Body of pancreas (tissue), 4 donors: ENCODE measurements at regions not wholly inside any gene's neighbourhood (a gene's known extent, or its start where the extent isn't known, plus 50 kb on each side); places are given as distances from the start of the nearest gene placed in this dataset.

Source experiments
- POLR2A ChIP-seq, 3 donors: fragments of 450-650 bp; IDR thresholded peaks; one replicate each; pipeline ENCODE4 v1.6.1; 2016; ENCODE audit warnings: antibody characterized with exemption in 3 of 3, mild to moderate bottlenecking in 2 of 3
- TF ChIP-seq, protein P1 (sequence below), 7 experiments: fragments of 450-650 bp in 4 of 7; fragments of 200-600 bp in 3 of 7; sonication (generic) in 3 of 7; IDR thresholded peaks; one replicate each; pipeline ENCODE4 v1.5.1; 2016 to 2019; ENCODE audit warnings: antibody characterized with exemption in 7 of 7

DNA sequence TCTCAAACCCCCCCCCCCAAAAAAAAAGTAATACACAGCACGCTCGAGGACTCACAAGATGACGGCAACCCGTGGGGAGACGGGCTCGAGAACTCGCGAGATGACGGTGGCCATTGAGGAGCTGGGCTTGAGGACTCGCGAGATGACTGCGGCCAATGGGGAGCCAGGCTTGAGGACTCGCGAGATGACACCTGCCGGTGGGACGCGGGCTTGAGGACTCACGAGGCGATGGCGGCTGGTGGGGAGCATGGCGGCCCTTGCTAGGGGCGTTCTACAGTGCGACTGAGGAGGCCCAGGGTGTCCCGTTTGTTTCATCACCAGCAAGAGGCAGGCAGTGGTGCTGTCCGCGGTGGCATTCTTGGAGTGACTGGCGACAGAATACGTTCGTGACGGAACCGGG lies 172.4 kb upstream of the MAGEB16 start:
- no peak for TF ChIP-seq POLR2A (IDR thresholded peaks at IDR 0.05)
- TF ChIP-seq, protein P1, sequence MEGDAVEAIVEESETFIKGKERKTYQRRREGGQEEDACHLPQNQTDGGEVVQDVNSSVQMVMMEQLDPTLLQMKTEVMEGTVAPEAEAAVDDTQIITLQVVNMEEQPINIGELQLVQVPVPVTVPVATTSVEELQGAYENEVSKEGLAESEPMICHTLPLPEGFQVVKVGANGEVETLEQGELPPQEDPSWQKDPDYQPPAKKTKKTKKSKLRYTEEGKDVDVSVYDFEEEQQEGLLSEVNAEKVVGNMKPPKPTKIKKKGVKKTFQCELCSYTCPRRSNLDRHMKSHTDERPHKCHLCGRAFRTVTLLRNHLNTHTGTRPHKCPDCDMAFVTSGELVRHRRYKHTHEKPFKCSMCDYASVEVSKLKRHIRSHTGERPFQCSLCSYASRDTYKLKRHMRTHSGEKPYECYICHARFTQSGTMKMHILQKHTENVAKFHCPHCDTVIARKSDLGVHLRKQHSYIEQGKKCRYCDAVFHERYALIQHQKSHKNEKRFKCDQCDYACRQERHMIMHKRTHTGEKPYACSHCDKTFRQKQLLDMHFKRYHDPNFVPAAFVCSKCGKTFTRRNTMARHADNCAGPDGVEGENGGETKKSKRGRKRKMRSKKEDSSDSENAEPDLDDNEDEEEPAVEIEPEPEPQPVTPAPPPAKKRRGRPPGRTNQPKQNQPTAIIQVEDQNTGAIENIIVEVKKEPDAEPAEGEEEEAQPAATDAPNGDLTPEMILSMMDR (IDR thresholded peaks at IDR 0.05), result no peak
